SK-N-MC (cell line): ENCODE measurements at regions not wholly inside any gene's neighbourhood (a gene's known extent, or its start where the extent isn't known, plus 50 kb on each side); places are given as distances from the start of the nearest gene placed in this dataset.

Source experiments
- DNase-seq: peaks from one replicate; pipeline ENCODE4 v3.0.0-alpha.2; 2011; ENCODE audit warnings: low read depth, low spot score
- H3K27ac ChIP-seq: fragments of 200-600 bp; sonication (generic); 2 replicates; pipeline ENCODE4 v1.5.1; 2016; ENCODE audit warnings: mixed run types
- H3K36me3 ChIP-seq: fragments of 200-600 bp; sonication (generic); 2 replicates; pipeline ENCODE4 v1.6.1; 2017; ENCODE audit warnings: antibody characterized with exemption, low read length, mixed read lengths; ENCODE audit not compliant: insufficient read depth
- H3K4me3 ChIP-seq: fragments of 200-600 bp; sonication (generic); 2 replicates; pipeline ENCODE4 v1.5.1; 2016
- H3K9ac ChIP-seq: fragments of 200-600 bp; sonication (generic); 2 replicates; pipeline ENCODE4 v1.8.0; 2017; ENCODE audit warnings: mixed run types, mixed read lengths; ENCODE audit not compliant: insufficient read length
- H3K9me3 ChIP-seq: fragments of 200-600 bp; sonication (generic); 2 replicates; pipeline ENCODE4 v1.6.1; 2017; ENCODE audit warnings: low read depth, mild to moderate bottlenecking, antibody characterized with exemption, low read length, moderate library complexity, mixed read lengths
- EZH2 ChIP-seq: fragments of 200-600 bp; sonication (generic); IDR thresholded peaks from one replicate; pipeline ENCODE4 v1.6.1; 2017; ENCODE audit warnings: antibody characterized with exemption
- FOXP2 ChIP-seq: optimal IDR thresholded peaks from 2 replicates; pipeline ENCODE3; 2011; ENCODE audit warnings: mild to moderate bottlenecking, moderate library complexity; ENCODE audit not compliant: insufficient read depth; ENCODE audit errors: extremely low read length, control extremely low read depth
- POLR2AphosphoS5 ChIP-seq: IDR thresholded peaks from 2 replicates; pipeline ENCODE4 v1.6.1; 2012; ENCODE audit warnings: mild to moderate bottlenecking, low read depth, low read length, borderline replicate concordance

GRCh38 chr12:60265741-60266140 lies 669.9 kb downstream of the SLC16A7 start:
- Histone ChIP-seq H3K36me3 (no peaks in the 10 kb centered on the region), H3K4me3 (no peak overlapping the region), H3K9ac (no peak overlapping the region), H3K9me3 (no peaks in the 10 kb centered on the region), H3K27ac (no peak overlapping the region)
- DNase-seq = no peak
- TF ChIP-seq POLR2AphosphoS5 (no peak), EZH2 (no peak), FOXP2 (no peak)

- TF ChIP-seq EZH2 = no peak
- no peak for TF ChIP-seq POLR2AphosphoS5
- TF ChIP-seq FOXP2 = no peak
- H3K9ac ChIP-seq = no peak overlapping the region
- H3K9me3 ChIP-seq = no peaks in the 10 kb centered on the region
- H3K36me3 ChIP-seq = no peaks in the 10 kb centered on the region
- DNase-seq = no peak
- no peak overlapping the region for H3K4me3 ChIP-seq
- no peak overlapping the region for H3K27ac ChIP-seq
Measured at GRCh38 chr12:60266381-60266852, 670.6 kb downstream of the SLC16A7 start.

GRCh38 chr12:60269611-60270269 lies 673.9 kb downstream of the SLC16A7 start:
- no peak overlapping the region for H3K4me3 ChIP-seq
- no peaks in the 10 kb centered on the region for H3K9me3 ChIP-seq
- H3K27ac ChIP-seq = no peak overlapping the region
- TF ChIP-seq POLR2AphosphoS5 (no peak), EZH2 (no peak), FOXP2 (no peak)
- no peak for DNase-seq
- H3K36me3 ChIP-seq = no peaks in the 10 kb centered on the region
- no peak overlapping the region for H3K9ac ChIP-seq

GRCh38 chr12:60271816-60272215 lies 676.0 kb downstream of the SLC16A7 start:
- H3K9me3 ChIP-seq = no peaks in the 10 kb centered on the region
- H3K27ac ChIP-seq = no peak overlapping the region
- H3K36me3 ChIP-seq = no peaks in the 10 kb centered on the region
- H3K4me3 ChIP-seq = no peak overlapping the region
- TF ChIP-seq POLR2AphosphoS5 (no peak), EZH2 (no peak), FOXP2 (no peak)
- no peak overlapping the region for H3K9ac ChIP-seq
- DNase-seq = no peak

GRCh38 chr12:60278209-60278608 lies 682.4 kb downstream of the SLC16A7 start:
- Histone ChIP-seq H3K36me3 (no peaks in the 10 kb centered on the region), H3K4me3 (no peak overlapping the region), H3K27ac (no peak overlapping the region), H3K9me3 (no peaks in the 10 kb centered on the region), H3K9ac (no peak overlapping the region)
- DNase-seq = no peak
- TF ChIP-seq POLR2AphosphoS5 = no peak
- no peak for TF ChIP-seq EZH2
- no peak for TF ChIP-seq FOXP2

GRCh38 chr12:60279221-60279620 lies 683.4 kb downstream of the SLC16A7 start:
- H3K4me3 ChIP-seq = no peak overlapping the region
- H3K9me3 ChIP-seq = no peaks in the 10 kb centered on the region
- H3K36me3 ChIP-seq = no peaks in the 10 kb centered on the region
- no peak for DNase-seq
- H3K9ac ChIP-seq = no peak overlapping the region
- TF ChIP-seq POLR2AphosphoS5 (no peak), FOXP2 (no peak), EZH2 (no peak)
- no peak overlapping the region for H3K27ac ChIP-seq

GRCh38 chr12:60281522-60281921 lies 685.7 kb downstream of the SLC16A7 start:
- Histone ChIP-seq H3K27ac (no peak overlapping the region), H3K9me3 (no peaks in the 10 kb centered on the region), H3K36me3 (no peaks in the 10 kb centered on the region), H3K9ac (no peak overlapping the region), H3K4me3 (no peak overlapping the region)
- TF ChIP-seq FOXP2 (no peak), POLR2AphosphoS5 (no peak), EZH2 (no peak)
- no peak for DNase-seq

- no peak for TF ChIP-seq EZH2
- TF ChIP-seq FOXP2 = no peak
- TF ChIP-seq POLR2AphosphoS5 = no peak
- H3K9me3 ChIP-seq = no peaks in the 10 kb centered on the region
- no peak overlapping the region for H3K27ac ChIP-seq
- H3K36me3 ChIP-seq = no peaks in the 10 kb centered on the region
- H3K9ac ChIP-seq = no peak overlapping the region
- DNase-seq = no peak
- H3K4me3 ChIP-seq = no peak overlapping the region
Measured at GRCh38 chr12:60290532-60290931, 694.7 kb downstream of the SLC16A7 start.
